DMS 273 (cell line): ENCODE measurements at regions not wholly inside any gene's neighbourhood (a gene's known extent, or its start where the extent isn't known, plus 50 kb on each side); places are given as distances from the start of the nearest gene placed in this dataset.
A peak's percentile ranks its signal among the peaks of the same experiment; 100 is the strongest.

Experiments
- DNase-seq: peaks from one replicate; lab custom pipeline; 2025; ENCODE audit not compliant: unreplicated experiment; lab: John Stamatoyannopoulos, UW

GRCh38 chr6:47360388-47360787 lies 50.7 kb upstream of the TNFRSF21 start:
- DNase-seq, result peak; percentile 62

- DNase-seq, result no peak
Measured at GRCh38 chr6:47362857-47363461, 53.3 kb upstream of the TNFRSF21 start.

DNA sequence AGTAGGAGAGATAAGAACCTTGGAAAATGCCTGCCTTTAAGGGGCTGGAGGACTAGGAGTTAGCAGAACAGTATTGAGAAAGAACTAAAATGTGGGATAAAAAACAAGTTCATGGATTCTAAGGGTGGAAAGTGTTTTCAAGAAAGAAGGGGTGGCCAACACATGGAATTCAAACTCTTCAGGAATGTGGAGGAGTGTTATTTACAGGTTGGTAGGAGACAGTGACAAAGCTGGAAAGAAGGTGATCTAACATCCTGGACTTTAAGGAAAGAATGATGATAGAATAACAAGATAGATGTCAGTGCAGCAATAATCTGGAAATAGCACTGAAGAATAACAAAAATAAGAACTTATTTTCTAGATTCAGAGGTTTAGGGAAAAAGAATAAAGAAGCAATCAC lies 54.0 kb upstream of the TNFRSF21 start:
- no peak for DNase-seq

GRCh38 chr6:47366335-47366890 lies 56.7 kb upstream of the TNFRSF21 start:
- no peak for DNase-seq

DNA sequence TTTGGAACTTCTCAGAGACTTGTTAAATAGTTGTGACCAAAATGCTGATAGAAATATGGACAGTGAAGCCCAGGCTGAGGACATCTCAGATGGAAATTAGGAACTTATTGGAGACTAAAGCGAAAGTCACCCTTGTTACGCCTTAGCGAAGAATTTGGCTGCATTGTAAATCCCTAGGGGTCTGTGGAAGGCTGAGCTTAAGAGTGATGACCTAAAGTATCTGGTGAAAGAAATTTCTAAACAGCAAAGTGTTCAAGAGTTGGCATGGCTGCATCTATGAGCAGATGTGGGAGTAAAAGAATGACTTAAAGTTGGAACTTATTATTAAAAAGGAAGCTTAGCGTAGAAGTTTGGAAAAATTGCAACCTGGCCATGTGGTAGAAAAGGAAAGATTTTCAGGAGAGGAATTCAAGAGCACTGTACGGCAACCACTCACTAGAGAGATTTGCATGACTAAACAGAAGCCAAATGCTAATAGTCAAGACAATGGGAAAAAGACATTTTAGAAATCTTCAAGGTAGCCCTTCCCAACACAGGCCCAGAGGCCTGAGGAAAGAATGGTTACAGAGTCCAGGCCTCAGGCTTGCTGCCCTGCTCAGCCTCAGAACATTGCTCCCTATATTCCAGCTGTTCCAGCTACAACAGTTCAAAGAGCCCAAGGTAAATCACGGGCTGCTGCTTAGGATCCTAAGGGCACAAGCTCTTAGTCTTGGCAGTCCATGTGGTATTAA lies 61.6 kb upstream of the TNFRSF21 start:
- no peak for DNase-seq

DNA sequence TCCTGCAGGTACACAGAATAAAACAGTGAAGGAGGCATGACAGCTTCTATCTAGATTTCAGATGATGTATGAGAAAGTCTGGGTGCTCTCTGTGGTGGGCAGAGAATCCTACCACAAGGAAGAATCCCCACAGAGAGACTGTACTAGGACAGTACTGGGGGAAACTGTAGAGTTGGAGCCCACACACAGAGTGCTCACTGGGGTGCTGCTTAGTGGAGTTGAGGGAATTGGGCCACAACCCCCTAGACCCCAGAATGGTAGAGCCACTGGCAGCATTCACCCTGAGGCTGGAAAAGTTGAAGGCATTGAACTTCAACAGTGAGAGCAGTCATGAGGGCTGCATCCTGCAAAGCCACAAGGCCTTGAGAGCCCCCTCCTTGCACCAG lies 62.2 kb upstream of the TNFRSF21 start:
- no peak for DNase-seq

DNA sequence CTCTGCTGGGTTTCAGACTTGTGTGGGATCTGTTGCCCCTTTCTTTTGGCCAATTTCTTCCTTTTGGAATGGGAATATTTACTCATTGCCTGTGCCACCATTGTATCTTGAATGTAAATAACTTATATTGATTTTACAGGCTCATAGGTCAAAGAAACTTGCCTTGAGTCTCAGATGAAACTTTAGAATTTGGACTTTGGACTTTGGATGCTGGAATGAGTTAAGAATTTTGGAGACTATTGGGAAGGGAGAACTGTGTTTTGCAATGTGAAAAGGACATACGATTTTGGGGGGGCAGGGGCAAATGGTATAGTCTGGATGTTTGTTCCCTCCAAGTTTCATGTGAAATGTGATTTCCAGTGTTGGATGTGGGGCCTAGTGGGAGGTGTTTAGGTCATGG lies 62.6 kb upstream of the TNFRSF21 start:
- DNase-seq, result no peak

DNA sequence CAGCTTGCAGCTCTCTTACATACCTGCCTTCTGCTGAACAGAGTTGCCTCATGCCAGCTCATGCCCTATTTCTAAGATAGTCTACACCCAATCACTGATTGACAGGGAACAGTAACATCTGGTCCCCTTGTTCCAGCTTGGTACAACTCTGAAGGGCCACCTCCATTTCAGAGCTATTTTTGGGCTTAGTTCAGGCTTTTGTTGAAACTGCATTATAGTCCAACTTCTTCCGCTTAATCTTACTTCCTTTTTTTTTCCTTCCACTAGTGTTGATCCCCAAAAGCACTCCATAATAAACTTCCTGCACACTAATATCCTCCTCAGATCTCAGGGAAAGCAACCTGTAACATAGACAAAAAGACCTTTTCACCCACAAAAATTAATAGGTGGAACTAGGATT lies 65.7 kb upstream of the TNFRSF21 start:
- no peak for DNase-seq

DNA sequence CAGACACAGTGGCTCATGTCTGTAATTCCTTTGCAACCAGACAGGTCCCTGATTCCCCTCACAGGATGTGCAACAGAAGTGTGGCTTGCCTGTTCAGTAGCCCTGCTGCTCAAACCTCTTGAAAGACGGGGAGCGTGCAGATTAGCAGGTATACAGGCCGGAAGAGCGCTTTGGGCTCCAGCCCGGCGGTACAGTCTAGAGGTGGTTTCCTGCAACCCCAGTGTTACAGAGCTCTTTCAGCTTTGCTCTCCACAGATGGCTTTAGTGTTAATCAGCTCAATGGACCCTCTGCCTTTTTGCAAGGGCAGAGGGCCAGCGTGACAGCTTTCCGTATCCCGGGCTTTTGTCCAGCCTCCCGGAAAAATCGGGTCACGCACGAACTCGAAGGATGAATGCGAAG lies 67.2 kb upstream of the TNFRSF21 start:
- no peak for DNase-seq

DNA sequence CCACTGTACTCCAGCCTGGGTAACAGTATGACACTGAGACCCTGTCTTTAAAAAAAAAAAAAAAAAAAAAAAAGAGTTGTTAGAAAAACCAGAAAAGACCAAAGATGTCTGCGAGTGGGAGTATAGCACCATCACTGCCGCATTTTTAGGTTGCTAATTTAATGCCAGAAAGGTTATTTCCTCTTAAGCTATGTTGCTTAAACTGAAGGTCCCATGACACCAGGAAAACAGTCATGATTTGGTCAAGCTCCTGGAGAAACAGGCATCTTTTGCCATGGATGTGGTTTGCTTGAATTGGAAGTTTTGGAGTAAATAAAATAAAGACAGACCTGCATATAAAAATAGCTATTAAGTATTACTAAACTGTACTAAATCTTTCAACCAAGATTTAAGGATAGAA lies 68.3 kb upstream of the TNFRSF21 start:
- DNase-seq, result no peak

DNA sequence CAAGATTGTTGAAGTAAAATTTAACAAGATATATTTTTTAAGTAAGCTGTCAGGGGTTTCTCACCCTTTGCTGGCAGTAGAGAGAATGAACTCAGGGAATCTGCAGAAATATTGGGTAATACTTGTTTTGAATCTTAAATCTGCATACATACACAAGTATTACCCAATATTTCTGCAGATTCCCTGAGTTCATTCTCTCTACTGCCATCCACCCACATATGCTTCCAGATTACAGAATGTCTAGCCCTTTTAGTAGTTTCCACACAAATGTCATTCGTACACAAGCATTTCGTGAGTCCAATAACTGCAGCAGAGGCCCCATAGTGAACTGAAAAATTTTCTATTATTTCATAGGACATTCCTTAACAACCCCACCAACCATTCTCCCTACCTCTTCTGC lies 69.6 kb upstream of the TNFRSF21 start:
- DNase-seq, result no peak

GRCh38 chr6:47380251-47380650 lies 70.5 kb upstream of the TNFRSF21 start:
- DNase-seq, result no peak

GRCh38 chr6:47381036-47381435 lies 71.3 kb upstream of the TNFRSF21 start:
- DNase-seq, result no peak

DNA sequence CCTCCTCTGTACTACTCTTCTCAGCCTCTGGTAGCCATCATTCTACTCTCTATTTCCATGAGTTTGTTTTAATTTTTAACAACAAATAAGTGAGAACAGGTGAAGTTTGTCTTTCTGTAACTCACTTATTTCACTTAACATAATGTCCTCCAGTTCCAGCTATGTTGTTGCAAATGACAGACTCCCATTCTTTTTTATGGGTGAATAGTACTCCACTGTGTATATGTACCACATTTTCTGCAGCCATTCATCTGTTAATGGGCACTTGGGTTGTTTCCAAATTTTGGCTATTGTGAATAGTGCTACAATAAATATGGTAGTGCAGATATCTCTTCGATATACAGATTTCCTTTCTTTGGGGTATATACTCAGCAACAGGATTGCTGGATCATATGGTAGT lies 73.7 kb upstream of the TNFRSF21 start:
- DNase-seq, result no peak

DNA sequence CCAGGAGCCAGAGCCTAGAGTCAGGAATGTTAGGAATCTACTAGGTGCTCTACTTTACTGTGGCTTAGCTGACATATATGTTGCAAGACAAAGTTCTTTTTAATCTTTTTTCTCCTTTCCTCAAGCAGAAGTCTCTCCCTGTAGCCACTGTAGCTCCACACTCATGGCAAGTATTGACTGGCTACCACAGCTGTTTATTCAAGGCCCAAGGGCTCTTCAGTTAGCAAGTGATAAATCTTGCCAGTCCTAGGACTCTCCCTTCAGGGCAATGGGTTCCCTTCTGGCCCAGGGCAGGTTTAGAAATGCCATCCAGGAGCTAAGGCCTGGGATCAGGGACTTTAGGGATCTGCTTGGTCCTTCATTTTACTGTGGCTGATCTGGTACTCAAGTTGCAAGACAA lies 82.0 kb upstream of the TNFRSF21 start:
- no peak for DNase-seq

- no peak for DNase-seq
Measured at GRCh38 chr6:47392251-47392650, 82.5 kb upstream of the TNFRSF21 start.

DNA sequence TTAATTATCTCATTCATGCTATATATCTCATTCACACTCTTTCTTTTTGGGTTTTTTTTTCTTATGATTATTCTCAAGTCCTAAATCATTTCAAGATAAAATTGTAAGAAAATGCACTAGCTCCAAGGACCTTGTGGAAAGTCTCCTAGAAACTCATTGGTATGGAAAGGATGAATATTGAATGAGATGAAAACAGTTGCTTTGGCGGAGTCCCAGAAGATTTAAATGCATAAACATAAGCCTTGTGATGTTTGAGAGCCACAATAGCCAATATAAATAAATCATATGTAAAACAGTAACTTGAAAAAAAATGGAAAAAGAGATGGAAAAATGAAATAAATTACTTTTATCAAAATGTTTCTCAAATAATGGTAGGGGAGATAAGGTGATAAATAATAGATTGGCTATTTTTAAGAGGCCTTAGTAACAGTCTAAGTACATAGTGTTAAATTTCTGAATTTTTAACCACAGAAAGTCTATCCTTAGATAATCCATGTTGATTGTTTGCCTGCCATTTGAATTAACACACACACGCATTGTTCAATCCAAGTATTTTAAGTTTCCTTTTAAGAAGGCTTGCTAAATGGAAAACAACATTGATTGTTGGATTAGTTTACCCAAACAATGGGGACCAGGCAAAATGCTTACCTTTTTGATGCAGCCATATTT lies 81.1 kb upstream of the CD2AP start:
- no peak for DNase-seq

- DNase-seq, result no peak
Measured at GRCh38 chr6:47400581-47400980, 77.0 kb upstream of the CD2AP start.

DNA sequence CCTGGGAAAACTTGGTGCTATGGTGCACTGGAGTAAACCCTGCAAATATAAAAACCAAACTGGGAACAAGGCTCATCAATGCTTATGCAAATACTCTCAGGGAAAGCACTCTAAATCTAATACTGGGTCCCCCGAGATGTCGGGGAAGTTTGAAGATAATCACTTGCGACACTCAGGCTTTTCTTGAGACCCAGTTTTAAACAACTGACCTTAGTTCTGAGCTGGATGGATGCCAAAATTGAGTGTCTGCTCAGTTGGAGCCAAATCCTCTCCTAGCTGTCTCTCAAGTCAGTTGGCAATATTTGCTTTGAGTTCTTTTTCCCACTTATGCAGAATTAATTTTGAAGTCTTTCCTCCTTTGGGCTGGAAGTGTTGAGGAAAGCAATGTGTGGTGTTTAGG lies 75.5 kb upstream of the CD2AP start:
- DNase-seq, result peak; percentile 12

DNA sequence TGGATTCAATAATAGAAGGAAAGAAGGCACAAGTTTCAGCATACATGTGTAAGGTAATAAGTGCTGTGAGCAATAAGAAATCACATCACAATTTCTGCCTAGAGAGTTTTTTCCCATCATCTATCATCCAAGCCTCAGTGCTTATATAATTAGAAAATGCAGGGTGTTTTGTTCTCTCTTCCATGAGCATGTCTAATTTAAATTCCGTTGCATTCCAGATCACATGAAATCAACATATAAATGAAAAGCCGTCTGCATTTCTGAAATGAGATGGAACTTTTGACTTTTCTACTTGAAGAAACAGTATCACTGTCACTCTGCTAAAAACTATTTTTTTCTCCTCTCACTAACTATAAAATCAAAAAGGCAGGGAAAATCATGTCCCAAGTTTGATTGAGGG lies 74.5 kb upstream of the CD2AP start:
- DNase-seq, result no peak

GRCh38 chr6:47403801-47404200 lies 73.8 kb upstream of the CD2AP start:
- DNase-seq, result no peak

GRCh38 chr6:47404435-47404834 lies 73.2 kb upstream of the CD2AP start:
- DNase-seq, result no peak
